Fibroblast of lung (primary cell): ENCODE measurements at regions not wholly inside any gene's neighbourhood (a gene's known extent, or its start where the extent isn't known, plus 50 kb on each side); places are given as distances from the start of the nearest gene placed in this dataset.

Experiments
- CTCF ChIP-seq, 2 donors: IDR thresholded peaks in 1 of 2; conservative IDR thresholded peaks in 1 of 2; 1 replicate in 1 of 2; 2 replicates in 1 of 2; pipeline ENCODE4 v1.5.1; 2011 to 2012; ENCODE audit warnings: low read length in 2 of 2, control low read depth in 1 of 2, inconsistent platforms in 1 of 2, low read depth in 1 of 2, mild to moderate bottlenecking in 1 of 2
- EZH2 ChIP-seq: IDR thresholded peaks from 2 replicates; pipeline ENCODE4 v1.5.1; 2012; ENCODE audit warnings: low read length, control low read depth, mild to moderate bottlenecking; ENCODE audit errors: missing control alignments

GRCh38 chr5:121581588-121581987, 270.1 kb upstream of the FTMT start:
- no peak for TF ChIP-seq CTCF (conservative IDR thresholded peaks at IDR 0.05 in 1 of 2, IDR thresholded peaks at IDR 0.05 in 1 of 2; ENCODE audit: low read depth in 1 of 2, low read length in 2 of 2)
- TF ChIP-seq EZH2: no peak
